ENCODE measurements at regions not wholly inside any gene's neighbourhood (a gene's known extent, or its start where the extent isn't known, plus 50 kb on each side); places are given as distances from the start of the nearest gene placed in this dataset.

DNA sequence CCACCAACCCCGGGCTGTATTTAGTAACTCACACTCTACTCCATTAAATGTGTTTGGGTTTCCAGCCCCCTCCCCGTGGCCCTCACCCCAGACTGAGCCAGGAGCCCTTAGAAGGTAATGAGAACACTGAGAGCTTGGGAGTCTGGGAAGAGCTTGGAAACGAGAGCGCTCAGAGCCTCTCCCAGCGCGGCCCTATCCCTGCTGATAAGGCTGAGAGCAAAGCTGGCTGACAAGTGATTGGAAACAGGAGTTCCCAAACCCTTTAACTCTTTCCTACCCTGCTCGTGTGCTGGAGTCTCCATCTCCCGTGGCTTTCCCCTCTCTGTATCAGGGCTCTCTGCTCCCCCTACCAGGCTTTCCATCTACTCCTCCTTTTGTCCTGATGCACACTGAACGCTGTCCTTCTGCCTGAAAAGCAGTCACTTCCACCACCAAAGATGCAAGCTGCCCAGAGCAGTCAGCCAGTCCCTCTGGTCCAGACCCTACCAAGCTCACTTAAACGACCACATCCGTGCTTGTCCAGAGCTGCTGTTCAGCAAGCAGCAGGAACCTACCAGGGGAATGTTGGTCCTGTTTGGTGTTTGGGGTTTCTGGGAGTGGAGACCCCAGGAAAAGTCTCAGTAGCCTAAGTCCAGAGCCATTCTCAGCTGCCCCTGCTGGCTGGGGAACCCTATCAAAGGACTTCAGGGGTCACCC lies 100.0 kb upstream of the PKDCC start:
- no peak for DNase-seq

DNA sequence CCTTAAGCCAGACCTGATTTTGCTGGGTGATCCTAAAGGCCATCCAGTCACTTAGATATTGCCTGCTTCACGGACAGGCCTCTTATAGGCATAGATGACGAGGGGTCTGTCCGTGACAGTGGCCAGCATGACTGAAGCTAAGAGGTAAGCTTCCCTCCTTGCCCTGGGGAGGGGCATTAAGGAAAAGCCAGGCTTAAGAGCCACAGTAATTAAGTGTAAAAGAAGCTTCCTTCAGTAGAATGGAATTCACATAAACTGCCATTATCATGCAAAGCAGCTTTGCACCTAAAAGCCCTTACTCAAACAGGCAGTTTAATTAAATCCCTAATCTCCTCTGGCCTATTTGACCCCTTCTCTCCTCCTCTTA lies 99.4 kb upstream of the PKDCC start:
- no peak for DNase-seq

DNA sequence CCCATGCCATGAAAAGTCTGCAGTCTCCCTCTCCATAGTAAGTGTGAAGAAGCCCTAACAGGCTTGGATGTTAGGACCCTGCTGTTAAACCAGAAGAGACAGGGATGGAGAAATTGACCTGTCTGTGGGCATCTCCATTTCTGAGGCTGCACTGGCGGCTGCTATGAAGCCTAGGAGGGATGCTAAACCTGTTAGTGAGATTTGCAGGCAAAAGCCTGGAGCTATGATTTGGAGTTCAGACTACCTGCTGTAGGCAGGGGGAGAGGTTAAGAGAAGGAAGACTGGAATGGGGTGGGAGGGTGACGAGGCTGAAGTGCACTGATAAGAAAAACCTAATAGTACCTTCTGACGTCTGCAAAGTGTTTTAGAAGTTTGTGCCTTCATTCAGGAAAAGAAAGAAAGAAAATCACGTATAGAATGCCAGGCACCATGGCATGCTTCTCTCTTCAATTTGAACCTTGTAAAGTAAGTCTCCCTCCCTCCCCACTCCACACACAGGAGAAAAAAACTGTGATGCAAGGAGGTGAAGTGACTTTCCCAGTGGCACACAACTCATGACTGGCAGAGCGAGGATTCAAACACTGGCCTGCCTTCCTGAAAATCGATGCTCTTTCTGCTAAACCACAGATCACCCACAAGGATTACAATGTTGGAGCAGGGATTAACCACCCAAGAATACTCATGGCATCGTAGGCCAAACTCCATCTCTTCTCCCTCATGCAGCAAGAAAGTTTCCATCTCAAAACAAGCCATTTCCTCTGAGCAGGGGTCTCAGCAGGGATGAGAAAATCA lies 98.5 kb upstream of the PKDCC start:
- DNase-seq, result no peak

DNA sequence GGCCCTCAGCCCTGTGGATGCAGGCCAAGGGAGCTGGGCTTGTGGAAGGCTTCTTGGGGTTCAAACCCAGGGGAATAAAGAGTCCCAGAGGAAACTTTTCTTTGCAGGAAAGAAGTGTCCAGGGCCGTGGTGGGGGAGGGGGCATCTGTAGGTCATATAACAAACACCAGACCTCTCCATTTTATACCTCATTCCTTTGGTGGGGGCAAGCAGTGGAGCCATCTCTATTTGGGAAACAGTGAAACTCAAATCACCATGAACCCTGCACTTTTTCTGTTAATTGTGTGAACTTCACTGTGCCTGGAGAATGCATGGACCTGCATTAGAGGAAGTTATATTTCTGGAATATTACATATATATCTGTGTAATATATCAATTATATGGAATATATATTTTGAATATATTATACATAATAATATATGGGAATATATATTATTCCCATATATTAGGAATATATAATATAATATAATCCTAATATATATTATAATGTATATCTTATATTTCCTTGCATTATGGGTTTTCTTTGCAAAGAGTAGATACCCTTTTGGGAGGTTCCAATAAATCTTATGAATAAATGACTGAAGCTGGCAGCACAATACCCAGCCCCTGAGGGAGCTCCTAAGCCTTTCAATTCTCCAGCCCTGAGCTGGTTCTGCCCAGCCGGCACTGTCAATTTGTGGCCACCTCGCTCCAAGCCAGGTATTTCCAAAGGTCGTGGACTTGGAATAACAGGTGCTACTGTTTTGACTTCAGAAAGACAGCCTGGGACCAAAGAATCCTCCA lies 97.7 kb upstream of the PKDCC start:
- DNase-seq, result no peak

GRCh38 chr2:41950666-41950960 lies 97.2 kb upstream of the PKDCC start:
- no peak for DNase-seq

DNA sequence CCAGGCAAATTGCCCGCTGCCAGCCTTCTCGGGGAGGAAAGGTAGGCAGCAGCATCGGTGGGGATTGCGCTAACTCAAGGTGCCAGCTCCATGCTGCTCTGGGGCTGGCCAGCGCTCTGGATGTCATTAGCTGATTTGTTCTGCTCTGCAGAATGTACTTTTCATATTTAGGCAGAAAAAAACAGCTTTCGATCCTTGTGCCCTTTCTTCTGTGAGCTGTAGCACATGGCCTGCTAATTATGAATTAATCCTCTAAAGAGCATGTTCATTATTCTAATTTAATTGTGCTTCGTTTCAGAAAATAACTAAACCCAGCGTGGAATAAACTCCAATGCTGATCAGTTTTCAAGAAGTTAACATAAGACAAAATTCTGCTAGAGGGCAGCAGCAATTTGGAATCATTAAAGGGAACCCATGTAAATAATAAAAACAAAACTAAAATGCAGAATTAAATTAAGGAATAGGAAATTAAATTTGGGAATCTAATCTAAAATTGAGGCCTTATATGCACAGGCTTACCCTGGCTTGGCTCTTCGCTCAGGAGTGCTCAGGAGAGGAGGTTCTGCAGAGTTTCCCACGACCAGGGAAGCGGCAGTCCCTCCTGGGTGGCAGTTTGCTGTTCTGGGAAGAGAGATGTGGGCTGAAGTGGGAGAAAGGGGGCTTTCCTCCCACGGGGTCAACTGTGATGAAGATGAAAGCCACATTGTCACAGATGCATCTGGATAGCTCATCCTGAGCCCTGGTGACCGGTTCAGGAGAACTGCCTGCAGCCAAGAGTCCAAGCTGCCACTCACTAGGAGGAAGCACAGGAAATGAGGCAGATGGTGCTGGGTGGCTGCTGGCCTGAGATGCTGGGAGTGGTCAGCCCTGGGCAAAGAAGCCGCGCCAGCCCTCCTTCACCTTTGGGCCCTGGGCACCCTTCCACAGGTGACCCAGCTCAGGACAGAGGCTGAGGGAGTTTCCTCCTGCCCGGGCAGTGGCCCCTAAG lies 93.2 kb upstream of the PKDCC start:
- DNase-seq, result no peak

- no peak for DNase-seq
Measured at GRCh38 chr2:41955316-41956043, 92.3 kb upstream of the PKDCC start.

DNA sequence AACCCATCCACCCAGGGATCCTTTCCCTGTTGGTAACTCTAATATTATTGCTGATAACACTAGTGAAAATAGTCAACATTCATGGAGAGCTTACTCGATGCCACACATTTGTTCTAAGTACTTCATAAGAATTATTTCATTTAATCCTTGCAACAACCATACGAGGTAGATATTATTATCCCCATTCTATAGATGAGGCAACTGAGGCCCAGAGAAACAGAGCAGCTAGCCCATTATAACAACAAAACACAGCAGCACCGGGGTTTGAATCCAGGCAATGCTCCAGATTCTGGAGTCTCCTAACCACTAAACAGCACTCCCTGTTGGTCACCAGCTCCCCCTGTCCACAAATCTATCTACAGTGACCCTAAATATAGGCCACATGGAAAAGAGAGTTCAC lies 90.4 kb upstream of the PKDCC start:
- DNase-seq, result no peak

DNA sequence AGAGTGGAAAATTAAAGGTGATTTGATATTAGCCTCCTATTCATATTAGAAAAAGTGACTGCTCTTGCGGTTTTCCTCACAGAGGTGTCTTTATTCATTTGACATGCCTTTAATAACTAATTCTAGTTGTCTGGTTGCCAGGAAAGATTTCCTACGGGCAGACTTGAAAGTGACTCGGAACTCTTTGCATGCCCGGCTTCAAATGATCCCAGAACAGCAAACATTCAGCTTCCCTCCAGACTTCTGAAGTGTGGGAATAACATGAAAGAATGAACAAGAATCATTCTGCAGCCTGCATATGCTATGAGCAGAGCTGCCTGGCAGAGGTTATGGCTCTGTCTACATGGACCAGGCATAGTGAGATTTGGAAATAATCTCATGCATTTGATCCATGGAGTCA lies 89.6 kb upstream of the PKDCC start:
- DNase-seq, result no peak

DNA sequence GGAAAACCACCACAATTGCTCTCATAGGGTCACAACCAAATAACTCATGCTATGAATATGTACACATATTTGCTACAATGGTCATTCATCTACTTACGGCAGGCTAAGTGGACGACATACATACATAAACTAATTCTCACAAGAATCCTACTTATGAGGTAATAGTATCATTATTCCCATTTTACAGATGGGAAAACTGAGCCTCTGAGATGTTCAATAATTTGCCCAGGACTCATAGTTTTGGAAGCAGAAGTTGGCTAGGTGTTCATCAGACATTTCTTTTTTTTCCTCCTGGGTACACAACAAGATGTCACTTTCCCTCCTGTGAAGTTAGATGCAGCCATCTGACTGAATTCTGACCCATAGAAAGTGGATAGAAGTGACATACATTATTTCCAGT lies 89.0 kb upstream of the PKDCC start:
- no peak for DNase-seq

DNA sequence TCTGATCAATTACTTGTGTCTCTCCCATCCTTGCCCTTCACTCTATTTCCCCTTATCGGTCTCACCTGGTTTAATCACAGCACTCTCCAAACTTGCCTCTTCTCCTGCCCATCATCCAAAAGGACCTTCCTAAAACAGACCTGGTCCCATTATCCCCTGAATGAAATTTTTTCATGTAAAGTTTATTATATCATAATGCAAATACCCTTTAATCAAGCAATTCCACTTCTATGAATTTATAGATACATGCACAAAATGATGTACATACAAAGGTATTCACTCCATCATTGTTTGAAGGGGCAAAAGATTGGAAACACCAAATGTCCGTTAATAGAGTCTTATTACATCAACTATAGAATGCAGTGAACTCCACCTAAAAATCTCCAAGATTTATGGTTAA lies 88.1 kb upstream of the PKDCC start:
- DNase-seq, result no peak

DNA sequence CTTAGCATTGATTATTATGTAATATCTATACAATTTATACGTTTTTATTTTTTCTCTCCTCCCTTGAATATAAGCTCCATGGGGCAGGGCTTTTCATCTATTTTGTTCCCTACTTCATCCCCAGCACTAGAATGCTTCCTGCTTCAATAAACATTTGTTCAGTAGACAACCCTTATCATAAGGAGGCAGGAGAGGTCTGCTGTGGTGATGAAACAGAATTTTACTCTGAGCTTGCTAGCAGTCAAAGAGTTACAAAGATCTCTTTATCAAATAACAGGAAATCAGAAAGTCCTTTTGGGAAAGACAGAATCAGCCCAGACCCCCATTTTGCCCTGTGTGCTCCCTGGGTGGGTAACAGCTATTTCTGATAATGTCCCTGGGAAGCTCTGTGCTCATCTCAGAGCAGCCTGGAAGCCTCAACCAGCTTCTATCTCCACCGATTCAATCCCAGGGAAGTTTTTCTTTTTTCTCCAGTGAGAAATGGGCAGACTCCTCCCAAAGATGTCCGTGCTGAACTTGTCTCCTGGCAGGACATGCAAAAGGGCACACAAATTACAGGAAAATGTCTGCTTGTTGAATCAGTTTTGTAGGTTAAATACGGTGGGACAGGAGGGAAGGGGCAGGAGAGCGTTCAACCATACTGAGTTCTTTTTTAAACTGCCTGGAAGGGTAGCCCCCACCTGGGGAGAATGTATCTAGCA lies 84.7 kb upstream of the PKDCC start:
- no peak for DNase-seq

DNA sequence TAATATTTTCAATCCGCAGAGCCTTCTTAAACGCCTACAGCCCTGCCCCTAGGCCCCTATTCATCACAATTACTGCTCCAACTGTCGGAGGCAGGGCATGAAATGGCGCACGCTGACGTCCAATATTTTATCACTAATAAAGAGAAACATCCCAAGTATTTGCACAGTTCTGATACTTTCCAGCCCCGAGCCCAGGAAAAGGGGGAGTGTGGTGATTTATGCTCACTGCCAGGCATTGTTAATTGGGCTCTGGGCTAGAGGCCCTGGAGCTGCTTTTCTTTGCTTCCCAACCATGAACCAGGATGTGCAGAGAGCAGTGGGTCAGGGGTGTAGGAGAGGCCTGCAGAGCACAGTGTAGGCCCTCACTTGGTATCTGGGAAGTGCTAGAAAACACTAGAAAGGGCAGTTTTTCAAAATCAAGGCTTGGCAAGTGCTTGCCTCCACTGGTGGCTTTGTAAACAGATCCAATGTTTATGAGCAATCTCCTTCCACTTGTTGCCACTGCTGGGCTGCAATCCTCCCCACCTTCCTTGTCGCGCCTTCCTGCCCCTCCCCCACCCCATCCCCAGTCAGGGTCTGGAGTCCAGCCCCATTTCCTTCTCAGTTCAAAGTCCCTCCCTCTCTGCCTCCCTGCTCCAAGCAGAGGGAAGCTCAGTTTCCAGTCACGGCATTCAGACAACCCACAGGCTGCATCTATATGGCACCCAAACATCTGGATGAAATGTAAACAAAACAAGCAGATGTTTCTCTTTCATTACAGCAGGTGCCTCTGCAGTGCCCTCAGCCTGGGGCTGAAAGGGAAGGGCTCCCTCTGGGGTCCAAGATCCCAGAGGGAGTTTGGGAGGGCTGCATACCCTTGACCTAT lies 83.9 kb upstream of the PKDCC start:
- no peak for DNase-seq

GRCh38 chr2:41965173-41965908 lies 82.5 kb upstream of the PKDCC start:
- DNase-seq, result no peak

DNA sequence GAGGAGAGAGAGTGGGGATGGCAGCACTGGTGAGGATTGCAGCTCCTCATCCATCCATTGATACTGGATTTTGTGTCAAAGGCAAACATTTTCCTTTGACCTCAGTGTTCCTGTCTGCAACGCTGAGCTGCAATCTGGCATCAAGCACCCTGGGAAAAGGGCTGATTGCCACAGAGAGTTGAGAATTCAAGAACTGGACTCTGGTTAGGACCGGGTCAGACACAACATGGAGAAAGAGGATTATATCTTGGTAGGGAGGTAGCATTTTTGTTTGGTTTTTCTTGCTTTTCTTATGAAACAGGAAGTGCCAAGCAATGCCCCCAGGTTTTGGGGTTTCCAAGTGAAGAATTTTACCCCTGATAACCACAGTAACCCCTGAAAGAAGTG lies 81.9 kb upstream of the PKDCC start:
- no peak for DNase-seq

DNA sequence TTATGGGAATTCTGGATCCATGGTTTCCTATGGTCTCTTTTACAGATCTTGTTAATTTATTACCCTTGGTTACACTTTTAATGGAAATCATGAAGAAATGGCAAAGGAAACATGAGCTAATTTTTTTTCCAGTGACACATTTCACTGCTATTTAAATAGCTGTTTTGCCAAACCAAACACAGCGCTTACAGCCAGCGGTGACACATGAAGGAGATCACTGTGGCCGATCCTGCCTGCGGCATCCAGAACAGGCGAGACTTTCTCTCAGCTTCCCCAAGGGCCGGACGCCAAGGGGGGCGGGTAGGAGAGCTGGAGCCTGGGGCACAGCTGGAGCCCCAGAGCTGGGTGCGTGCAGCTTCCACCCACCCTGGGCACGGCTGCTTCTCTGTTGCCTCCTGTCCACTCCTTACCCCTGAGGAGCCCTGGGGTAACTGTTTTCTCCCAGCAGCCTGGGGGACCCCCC lies 81.4 kb upstream of the PKDCC start:
- DNase-seq, result no peak

GRCh38 chr2:41966920-41967319 lies 80.9 kb upstream of the PKDCC start:
- no peak for DNase-seq

DNA sequence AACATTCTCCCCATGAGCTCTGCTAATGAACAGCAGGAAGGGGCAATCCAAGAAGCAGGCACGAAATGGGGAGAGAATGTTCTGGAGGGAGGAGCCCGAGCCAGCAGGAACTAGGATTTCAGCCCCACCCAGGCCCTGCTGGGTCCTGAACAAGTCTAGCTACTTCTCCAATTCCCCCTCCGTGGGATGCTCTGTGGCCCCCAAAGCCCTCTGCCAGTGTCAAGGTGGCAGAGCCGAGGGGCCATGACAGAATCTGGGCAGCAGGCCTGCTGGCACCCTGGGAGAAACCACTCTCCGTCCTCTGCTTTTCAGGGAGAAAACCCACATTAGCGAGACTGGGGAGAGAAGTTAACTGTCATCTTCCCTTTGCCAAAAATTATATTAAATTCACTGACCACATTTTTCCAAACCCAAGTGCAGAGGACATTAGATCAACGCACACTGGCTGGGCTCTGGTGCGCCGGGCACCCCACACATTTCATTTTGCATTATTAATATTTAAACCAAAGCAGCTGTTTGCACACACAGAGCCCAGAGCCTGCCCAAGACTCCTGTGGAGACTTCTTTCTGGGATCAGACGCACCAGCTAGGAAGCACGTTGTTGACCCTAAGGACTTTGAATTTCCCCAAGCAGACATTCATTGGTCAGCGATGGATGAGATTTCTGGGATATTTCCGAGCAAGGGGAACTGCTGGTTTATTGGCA lies 80.2 kb upstream of the PKDCC start:
- DNase-seq, result no peak

GRCh38 chr2:41968182-41968578 lies 79.6 kb upstream of the PKDCC start:
- no peak for DNase-seq
